Right lobe of liver (tissue), 4 donors: ENCODE measurements at regions not wholly inside any gene's neighbourhood (a gene's known extent, or its start where the extent isn't known, plus 50 kb on each side); places are given as distances from the start of the nearest gene placed in this dataset.

Source experiments
- POLR2A ChIP-seq: fragments of 450-650 bp; IDR thresholded peaks from one replicate; pipeline ENCODE4 v1.6.1; 2017; ENCODE audit warnings: antibody characterized with exemption, mild to moderate bottlenecking
- TF ChIP-seq, protein P1 (sequence below), 4 donors: fragments of 200-600 bp in 3 of 4; fragments of 450-650 bp in 1 of 4; IDR thresholded peaks; one replicate each; pipeline versions ENCODE4 v1.5.1 to v1.8.0; 2016 to 2022; ENCODE audit warnings: antibody characterized with exemption in 4 of 4, mild to moderate bottlenecking in 2 of 4
- donor health status: DM: no; HTN: no; CAD: no.
- donor health status: DM: no; HTN: no; CAD: no.
- donor health status: DM: no; HTN: yes; CAD: no.

DNA sequence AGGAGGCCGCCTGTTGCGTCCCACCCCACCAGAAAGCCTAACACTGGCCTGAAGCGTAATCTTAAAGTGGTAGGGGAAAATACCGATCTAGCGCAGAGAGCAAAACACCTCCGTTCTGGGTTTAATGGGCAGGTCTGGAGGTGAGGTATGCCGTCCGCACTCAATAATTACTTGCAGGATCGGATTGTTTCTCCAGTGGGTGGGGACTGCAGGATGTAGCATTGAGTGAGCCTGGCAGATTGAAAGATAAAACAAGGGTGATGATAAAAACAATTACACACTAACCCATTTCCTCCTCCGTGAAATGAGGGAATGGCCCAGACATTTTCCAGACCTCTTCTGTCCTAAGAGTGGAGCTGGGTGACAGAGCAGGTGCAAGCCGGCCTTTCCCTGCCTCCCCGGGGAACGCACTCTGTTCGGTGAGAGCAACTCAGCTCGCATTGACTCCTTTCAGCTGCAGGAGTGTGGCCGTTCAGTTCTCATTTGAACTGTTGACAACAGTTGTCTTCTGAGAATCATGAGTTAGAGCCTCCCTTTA lies 110.2 kb upstream of the DOCK9 start:
- TF ChIP-seq, protein P1, sequence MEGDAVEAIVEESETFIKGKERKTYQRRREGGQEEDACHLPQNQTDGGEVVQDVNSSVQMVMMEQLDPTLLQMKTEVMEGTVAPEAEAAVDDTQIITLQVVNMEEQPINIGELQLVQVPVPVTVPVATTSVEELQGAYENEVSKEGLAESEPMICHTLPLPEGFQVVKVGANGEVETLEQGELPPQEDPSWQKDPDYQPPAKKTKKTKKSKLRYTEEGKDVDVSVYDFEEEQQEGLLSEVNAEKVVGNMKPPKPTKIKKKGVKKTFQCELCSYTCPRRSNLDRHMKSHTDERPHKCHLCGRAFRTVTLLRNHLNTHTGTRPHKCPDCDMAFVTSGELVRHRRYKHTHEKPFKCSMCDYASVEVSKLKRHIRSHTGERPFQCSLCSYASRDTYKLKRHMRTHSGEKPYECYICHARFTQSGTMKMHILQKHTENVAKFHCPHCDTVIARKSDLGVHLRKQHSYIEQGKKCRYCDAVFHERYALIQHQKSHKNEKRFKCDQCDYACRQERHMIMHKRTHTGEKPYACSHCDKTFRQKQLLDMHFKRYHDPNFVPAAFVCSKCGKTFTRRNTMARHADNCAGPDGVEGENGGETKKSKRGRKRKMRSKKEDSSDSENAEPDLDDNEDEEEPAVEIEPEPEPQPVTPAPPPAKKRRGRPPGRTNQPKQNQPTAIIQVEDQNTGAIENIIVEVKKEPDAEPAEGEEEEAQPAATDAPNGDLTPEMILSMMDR (IDR thresholded peaks at IDR 0.05): no peak
- no peak for TF ChIP-seq POLR2A
